HG02623 (cell line): ENCODE measurements at regions not wholly inside any gene's neighbourhood (a gene's known extent, or its start where the extent isn't known, plus 50 kb on each side); places are given as distances from the start of the nearest gene placed in this dataset.

Experiments
- ATAC-seq: cut with Tn5 transposase; IDR thresholded peaks from one replicate; pipeline ENCODE4 v1.9.1; 2021; ENCODE audit warnings: moderate library complexity; ENCODE audit not compliant: unreplicated experiment

DNA sequence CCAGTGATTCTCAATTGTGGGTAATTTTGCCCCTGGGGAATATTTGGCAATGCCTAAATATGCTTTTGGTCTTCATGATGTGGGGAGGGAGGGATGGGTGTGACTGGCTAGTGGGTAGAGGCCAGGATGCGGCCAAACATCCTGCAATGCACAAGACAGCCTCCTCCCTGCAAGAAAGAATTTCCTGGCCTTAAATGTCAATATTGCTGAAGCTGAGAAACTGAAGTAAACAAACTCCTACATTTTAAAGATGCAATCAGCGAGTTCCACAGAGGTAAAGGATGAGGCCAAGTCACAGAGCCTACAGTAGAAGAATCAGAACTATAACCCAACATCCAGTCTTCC, 272.9 kb upstream of the EPHA4 start:
- no peak for ATAC-seq

DNA sequence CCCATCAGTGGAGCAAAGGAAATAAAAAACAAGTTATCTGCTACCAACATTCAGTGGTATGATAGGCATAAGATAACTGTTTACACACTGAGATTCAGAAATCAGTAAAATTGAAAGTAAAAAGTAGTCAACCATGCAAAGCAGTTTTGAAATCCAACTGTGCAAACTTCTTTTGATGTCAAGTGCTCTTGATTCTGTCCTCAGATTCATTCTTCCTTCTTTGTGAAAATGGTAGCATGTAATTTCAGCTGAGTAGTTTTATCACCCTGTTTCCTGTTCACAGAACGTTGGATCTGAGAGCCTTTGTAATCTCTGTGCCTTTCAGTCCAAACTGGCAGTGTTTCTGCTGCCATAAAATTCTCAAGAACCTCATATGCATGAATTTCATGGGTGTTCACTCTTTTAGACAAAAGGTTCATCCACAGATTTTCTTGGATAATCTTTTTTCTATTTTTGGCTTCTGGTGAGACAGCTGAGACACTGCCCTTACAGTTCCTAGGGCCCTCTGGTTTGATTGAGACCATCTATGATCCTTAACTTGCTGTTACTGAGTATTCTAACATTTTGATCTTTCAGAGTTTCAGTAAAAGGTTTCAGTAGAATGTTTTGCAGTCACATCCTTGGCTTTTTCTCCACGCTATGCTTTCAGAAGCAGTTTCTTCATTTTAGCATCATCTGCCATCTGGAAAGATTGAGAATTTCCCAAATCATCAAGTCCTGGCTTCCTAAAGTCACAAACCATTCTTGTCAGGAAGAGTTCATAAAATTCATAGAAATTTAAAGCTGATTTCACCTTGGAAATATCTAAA, 272.3 kb upstream of the EPHA4 start:
- ATAC-seq = no peak

DNA sequence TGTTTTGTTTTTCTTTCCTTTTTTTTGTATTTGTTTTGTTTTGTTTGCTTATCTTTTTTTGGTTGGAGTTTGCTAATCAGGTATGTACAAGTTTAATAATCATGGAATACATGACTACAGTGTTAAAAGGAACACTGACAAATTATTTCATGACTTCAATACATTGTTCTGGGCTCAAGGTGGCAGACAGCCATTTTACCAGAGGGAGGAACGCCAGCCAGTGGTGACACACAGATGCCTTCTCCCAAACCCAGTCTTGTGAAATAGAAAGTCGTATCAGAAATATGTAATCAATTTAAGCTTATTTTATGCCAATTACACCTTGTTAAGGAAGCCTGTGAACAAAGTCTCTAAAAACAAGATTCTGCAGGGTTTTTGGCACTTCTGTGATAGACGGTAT, 264.0 kb upstream of the EPHA4 start:
- no peak for ATAC-seq

DNA sequence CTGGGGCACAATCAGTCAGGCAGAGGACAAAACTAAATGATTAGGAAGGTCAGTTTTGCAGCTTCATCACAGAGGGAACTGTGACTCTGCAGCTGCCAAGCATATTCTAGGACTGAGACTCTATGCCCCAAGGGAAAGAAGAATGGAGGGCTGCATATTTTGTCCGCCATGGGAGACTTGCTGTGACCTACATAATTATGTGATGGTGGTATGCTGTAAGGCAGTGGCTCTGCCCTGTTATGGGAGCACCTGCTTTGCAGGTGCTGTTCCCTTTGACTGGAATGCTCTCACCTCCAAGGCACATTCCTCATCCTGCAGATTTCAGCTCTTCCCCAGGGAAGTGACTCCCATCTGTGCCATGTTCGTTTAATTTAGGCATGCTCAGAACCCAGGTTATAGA, 261.9 kb upstream of the EPHA4 start:
- no peak for ATAC-seq

DNA sequence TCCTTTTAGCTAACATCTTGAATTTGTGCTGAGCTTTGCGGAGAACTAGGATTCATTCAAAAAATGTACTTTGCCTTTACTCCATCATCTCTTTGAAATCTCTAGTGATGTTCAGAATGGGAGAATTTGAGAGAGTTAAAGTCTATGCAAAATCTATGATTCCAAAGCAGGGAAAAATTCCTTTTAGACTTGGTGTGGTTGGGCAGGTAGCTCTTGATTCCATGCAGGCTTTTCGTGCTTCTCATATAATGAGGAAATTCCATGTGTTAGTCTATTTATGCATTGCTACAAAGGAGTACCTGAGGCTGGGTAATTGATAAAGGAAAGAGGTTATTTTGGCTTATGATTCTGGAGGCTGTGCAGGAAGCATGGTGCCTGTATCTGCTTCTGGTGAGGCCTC, 258.9 kb upstream of the EPHA4 start:
- ATAC-seq = no peak

DNA sequence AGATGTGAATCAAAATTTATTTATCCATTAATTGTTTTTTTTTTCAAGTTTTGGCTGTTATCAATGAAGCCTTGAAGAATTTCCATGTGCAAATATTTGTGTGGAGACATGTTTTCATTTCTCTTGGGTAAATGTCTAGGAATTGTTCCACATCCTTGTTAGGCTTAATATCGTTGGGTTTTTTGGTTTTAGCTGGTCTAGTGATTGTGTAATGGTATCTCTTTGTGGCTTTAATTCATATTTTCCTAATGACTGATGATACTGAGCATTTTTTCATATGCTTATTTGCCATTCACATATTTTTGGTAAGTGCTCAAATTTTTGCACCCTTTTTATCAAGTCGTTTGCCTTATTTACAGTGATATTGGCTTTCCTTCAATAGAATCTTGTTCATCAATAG, 250.3 kb upstream of the EPHA4 start:
- ATAC-seq = no peak

DNA sequence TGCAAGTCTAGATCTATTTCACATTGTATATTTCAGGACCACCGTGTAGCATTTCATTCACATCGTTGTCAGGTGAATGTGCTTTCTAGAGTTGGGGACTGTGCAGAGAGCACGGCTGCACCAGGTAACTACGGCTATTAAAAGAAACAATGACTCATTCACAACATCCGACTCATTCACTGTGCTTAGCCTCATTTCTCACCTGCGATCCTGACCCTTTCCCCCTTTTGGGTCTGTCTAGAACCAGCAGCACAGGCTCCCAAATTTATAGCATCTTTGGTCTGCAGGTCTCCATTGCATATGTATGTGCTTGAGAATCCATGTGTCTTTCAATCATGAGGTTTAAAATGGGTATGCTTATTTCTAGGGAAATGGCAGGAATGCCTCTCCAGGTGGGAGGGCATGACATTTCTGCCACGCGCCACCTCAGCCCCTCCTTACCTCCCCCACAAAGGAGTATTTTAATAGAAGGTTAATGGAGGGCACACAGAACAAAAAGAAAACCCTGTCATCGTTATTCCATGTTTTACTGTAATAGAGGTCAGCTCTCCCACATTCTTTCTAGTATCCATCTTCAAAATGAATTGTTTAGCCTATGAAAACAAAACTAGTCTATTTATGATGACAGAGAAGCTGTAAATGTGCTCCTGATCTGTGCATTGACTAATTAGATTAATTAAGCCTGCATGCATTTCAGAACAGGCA, 246.7 kb upstream of the EPHA4 start:
- no peak for ATAC-seq

DNA sequence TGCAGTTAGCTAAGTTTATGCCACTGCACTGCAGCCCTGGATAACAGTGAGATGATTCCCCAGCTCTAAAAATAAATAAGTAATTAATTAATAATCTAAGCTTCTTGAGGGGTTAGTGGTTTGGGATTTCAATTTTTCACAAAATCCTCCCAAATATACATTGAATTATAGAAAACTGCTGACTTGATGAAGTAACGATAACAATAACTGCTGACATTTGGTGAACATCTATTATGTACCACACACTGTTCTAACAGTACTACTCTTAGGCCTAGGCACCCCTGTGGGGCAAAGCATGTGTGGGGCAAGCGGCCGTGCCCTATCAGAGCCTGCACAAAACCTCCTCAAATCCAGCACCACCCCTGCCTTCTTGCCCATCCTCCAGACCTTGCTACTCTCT, 245.8 kb upstream of the EPHA4 start:
- ATAC-seq = no peak

DNA sequence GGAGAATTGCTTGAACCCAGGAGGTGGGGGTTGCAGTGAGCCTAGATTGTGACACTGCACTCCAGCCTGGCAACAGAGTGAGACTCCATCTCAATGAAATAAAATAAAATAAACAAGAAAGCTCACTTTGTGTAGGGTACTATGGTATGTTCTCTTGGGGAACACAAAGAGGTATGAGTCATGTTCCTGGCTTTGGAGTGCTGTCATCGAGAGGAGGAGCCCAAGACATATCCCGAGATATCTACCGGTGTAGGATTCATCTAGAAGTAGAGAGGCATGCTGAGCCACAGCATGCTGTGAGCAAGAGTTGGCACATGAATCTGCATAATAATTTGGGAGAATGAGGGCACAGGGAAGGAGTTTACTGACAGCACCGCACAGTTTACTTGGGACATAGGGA, 244.9 kb upstream of the EPHA4 start:
- ATAC-seq = no peak

DNA sequence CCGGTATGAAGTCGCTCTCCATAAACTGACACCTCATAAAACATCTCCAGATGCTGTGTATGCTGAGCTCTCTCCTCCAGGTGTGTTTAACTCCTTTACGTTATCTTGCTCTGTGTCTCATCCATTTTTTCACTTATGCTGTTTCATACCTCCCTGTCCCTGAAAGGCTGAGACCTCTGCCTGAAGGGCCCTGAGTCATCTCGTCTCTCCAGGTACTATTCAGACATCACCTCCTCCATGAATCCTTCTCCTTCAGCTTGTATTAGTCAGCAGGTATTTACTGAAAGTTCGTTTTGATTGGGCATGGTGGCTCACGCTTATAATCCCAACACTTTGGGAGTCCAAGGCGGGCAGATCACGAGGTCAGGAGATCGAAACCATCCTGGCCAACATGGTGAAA, 244.5 kb upstream of the EPHA4 start:
- ATAC-seq = no peak

DNA sequence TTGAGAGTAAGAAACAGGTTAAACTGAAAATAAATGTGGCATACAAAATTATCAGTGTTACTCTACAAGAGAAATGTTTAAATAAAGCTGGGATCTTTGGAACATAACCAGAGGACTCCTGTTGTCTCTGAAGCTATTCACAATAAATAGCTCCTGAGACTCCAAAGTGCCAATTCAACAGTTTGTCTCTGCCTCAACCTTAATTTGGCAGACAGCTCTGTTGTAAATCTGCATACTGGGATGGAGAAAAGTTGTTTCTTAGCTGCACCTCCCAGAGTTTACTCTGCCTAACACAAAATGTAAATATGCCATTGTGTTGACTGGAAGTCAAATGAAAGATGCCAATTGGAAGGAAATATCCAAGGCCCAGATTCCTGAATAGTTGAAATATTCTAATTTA, 238.5 kb upstream of the EPHA4 start:
- ATAC-seq = no peak

DNA sequence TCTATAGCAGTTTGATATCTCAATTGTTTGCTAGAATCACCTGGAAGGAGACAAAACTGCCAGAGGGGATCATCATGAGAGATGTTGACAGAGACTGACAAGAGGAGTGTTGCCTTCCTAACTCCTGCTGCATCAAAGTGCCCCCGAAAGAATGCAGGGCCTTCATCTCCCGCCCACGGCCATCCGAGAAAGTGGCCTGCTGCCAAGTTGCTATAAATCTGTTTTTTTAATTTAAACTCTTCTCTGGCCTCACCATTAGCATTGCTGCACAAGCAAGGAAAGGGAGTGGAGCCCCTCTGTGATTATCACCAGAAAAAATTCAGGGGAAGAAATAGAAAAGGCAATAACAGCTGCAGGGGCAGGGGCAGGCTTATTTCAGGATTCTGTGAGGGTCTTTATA, 238.1 kb upstream of the EPHA4 start:
- no peak for ATAC-seq

DNA sequence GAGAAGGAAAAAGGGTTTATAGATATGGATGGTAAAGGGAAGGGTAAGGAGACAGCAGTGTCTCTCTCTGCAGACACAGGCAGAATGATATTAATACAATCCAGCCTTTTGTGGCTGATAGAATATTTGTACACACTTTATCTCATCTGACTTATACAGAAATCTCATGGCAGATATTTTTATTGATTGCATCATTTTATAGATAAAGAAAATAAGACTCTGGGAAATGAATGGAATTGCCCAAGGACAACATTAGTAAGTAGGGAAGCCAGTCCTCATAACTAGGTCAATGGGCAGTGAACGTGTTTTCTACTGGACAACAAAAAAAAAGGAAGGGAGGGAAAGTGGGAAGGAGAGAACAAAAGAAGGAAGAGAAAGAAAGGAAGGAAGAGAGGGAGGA, 236.4 kb upstream of the EPHA4 start:
- ATAC-seq = no peak

DNA sequence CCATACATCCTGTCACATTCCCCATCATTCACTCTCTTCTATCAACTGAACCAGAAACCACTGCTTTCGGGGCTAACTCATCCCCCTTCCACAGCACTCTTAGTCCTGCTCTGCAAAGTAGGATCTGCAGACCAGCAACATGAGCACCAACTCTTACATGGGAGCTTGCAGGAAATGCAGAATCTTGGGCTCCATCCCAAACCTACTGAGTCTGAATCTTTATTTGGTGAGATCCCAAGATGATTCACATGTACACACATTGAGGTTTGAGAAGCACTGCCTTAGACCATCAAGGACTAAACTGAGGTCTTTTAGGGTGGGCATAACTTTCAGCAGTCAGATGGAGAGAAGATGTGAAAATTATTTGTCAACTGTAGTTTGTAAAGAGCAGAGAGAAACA, 235.6 kb upstream of the EPHA4 start:
- ATAC-seq = no peak

DNA sequence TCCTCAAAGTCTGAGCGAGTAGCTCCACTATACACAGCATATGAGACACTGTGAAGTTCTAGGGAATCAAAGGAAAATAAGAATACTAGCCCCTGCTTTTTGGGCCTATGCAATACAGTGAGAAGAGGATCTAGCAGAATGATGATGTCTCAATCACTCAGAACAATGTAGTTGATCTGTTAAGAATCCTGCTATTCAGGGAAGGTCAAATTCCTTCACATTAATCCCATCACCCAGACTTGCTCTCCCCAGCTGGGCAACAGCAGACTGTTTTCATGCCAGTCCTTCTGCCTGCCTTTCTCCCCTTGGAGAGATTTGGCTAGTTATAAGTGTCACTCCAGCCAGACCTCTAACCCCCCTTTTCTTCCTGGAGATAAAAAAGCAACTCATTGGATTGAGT, 230.0 kb upstream of the EPHA4 start:
- no peak for ATAC-seq

DNA sequence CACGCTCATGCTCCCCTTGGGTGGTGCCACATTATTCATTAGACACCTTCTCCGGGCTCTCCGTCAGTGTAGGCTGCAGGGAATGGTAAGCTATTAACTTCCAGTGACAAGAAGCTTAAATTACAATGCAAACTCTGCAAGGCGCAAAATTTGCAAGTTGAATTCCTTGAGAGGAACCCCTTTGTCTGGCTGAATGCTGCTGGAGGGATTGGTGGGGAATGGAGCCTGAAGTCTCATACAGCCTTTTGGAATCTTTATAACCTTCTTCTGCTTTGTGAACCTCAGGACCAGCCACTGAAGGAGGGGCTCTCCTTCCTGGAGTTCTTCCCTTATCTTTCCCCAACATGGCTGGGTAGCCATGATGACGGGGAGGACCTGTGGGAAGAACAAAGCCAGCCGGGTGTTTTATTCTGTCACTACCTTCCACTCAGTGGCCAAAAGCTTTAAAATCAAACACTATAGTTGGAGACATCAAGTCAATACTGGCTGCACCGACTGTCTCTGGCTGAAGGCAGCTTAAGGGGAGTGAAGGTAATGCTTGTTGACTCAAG, 220.9 kb upstream of the EPHA4 start:
- no peak for ATAC-seq

DNA sequence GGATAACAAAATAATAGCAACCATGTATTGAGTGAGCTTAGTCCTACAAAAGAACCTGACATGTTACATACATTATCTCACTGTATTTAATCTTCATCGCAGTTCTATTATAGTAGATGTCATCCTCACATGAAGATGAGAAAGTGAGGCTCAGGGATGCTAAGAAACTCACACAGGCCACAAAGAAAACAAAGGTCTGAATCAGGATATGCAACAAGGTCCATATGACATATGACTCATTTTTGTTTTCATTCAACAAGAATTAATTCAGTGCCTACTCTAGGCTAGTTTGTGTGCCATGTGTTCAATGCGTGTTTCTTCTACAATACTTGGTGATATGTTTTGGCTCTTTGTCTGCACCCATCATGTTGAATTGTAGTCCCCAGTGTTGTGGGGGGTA, 219.7 kb upstream of the EPHA4 start:
- ATAC-seq = no peak

DNA sequence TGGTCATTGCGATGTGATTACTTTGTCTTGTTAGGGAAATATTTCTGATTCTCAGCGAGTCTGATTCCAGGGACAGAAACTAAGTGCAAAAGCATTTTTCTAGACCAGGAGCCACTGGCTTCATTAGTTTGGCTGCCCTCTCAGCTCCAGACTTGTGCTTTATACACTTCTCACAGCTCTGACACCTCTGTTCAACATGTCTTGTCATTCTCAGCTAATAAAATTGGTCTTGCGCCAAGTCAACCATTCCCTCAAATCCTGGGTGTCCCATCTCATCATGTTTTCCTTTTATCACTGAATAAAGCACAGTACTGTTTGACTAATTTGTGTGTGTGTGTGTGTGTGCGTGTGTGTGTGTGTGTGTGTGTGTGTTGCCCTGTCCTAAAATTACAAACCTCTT, 215.5 kb upstream of the EPHA4 start:
- no peak for ATAC-seq

DNA sequence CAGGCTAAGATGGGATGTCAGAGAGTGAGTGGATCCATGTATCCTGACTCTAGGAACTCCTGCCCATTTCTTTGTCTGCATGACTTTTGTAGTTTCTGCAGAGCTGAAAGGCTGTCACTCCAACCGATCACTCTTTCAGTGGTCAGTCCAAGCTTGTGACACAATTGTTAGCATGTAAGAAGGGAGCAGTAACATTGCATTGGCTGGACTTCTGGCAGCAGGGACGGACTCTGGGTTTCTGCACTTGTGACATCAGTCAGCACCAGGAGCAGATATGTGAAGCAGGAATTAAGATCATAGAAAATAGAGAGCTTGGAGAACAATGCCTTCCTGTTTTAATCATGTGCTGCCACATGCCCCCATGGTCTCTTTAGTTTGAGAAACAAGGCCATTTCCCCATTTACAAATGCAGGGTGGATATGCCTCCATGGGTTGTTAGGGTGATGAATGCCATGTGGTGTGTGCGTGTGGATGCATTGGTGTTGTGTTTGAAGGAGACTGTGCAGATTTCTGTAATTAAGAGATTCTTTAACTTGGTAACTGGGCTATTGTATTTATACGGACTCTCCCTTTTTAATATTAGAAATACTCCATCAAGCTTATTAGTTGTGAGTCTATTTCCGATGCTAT, 214.3 kb upstream of the EPHA4 start:
- ATAC-seq = no peak

DNA sequence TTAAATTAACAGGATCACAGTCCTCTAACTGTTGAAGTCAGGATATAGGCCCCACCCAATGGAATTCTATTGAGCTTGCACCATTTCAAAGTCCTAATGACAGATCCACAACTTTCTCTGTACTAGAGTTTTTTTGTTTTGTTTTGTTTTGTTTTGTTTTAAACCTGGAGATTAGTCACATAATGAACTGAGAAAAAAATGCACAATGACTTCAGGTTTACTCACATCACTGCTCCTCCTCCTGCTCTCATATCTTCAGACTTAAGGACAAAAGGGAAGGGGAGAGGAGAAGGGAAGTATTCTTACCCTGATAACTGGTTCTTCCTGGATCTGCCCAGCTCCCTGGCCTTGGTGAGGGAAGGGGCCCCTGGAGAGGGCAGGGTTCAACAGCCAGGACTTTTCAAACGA, 208.2 kb upstream of the EPHA4 start:
- ATAC-seq = no peak

DNA sequence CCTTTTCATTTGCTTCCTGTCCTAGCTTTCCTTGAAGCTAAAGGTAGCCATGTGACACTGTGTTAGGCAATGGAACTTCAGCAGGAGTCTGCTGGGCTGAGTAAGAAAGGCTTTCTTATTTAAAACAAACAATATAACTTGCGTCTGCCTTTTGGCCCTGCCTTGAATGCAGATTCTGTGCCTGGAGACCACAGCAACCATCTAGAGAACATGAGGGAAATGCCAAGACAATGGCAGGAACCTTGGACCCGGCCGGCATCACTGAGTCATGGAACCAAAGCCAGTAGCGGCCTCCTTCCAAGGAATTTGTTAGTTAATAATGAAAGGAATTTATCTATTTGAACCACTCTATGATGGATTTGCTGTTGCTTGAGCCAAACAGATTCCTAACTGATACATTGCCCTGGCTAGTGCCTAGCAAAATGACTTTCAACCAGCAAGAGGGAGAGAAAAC, 207.5 kb upstream of the EPHA4 start:
- ATAC-seq = no peak

DNA sequence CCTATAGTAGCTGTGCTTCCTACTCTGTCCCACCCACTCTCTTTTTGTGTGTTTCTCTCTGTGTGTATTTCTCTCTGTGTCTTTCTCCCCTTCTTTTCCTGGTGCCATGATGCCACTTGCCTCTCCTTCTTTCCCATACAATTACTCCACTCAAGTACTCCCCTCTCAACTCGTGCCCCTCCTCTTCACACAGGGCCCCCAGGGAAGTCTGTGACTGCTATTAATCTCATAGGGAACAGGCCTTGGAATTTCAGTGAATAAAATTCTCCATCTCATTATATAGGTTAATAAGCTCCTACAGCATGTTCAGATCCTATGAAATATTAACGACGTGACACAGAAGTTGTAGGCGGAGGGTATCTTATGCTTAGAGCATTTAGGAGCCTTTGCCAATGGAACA, 205.9 kb upstream of the EPHA4 start:
- no peak for ATAC-seq
